GM12878 (cell line): ENCODE measurements at regions not wholly inside any gene's neighbourhood (a gene's known extent, or its start where the extent isn't known, plus 50 kb on each side); places are given as distances from the start of the nearest gene placed in this dataset.

Experiments used
- ATAC-seq: fragments of 200-7000 bp; cut with Tn5 transposase; 3 replicates; pipeline ENCODE4 v1.9.1; 2020; ENCODE audit warnings: mild to moderate bottlenecking, moderate library complexity
- BruUV-seq: library from RNA; stranded (reverse); fragments of 400-500 nt; replicated peaks from 2 replicates; lab custom pipeline; 2021; lab: Mats Ljungman, UMichigan
- CTCF ChIA-PET: fragments of 300-600 bp; sonication (Branson Sonifier 250); formaldehyde crosslinking; extraction: SDS; loops from one replicate; lab custom pipeline; 2021; ENCODE audit warnings: inconsistent platforms; lab: Yijun Ruan, JAX
- POLR2A ChIA-PET: fragments of 350-600 bp; formaldehyde crosslinking; extraction: SDS; loops from one replicate; lab custom pipeline; 2021; ENCODE audit warnings: inconsistent platforms; lab: Charles Lee
- RAD21 ChIA-PET: fragments of 300-600 bp; sonication (Branson Sonifier 250); formaldehyde crosslinking; loops from one replicate; lab custom pipeline; 2023; ENCODE audit warnings: antibody characterized with exemption; ENCODE audit not compliant: unreplicated experiment; lab: Charles Lee
- SMC1A ChIA-PET: fragments of 300-600 bp; sonication (Branson Sonifier 250); formaldehyde crosslinking; loops from one replicate; lab custom pipeline; 2023; ENCODE audit not compliant: unreplicated experiment, uncharacterized antibody; lab: Charles Lee
- DNase-seq: peaks from one replicate; pipeline ENCODE4 v3.0.0-alpha.2; 2011; ENCODE audit warnings: low read depth, low spot score
- FAIRE-seq: peaks from 3 replicates; lab custom pipeline; 2011; peaks lifted over from hg19 to GRCh38; lab: Jason Lieb, UNC
- H2AFZ ChIP-seq: 2 replicates; pipeline ENCODE4 v1.6.0; 2011; ENCODE audit warnings: low read depth, low read length, control low read depth; ENCODE audit not compliant: control insufficient read depth
- H3K27ac ChIP-seq: 2 replicates; pipeline ENCODE4 v1.5.1; 2011; ENCODE audit warnings: control low read depth; ENCODE audit not compliant: control insufficient read depth, insufficient read depth
- H3K27me3 ChIP-seq, 2 experiments: replicated peaks in 1 of 2; 2 replicates each; pipeline versions ENCODE4 v1.6.0 to v1.6.1; 2011; ENCODE audit warnings: low read length in 1 of 2; ENCODE audit not compliant: control insufficient read depth in 2 of 2, insufficient read depth in 2 of 2
- H3K36me3 ChIP-seq, 2 experiments: 2 replicates each; pipeline ENCODE4 v1.5.1; 2011; ENCODE audit warnings: low read length in 1 of 2; ENCODE audit not compliant: control insufficient read depth in 2 of 2, insufficient read depth in 2 of 2
- H3K4me1 ChIP-seq: 2 replicates; pipeline ENCODE4 v1.6.1; 2011; ENCODE audit warnings: mild to moderate bottlenecking, low read length, moderate library complexity, mixed read lengths; ENCODE audit not compliant: control insufficient read depth, insufficient read depth
- H3K4me2 ChIP-seq: 2 replicates; pipeline ENCODE4 v1.6.0; 2011; ENCODE audit warnings: control low read depth; ENCODE audit not compliant: control insufficient read depth, insufficient read depth
- H3K4me3 ChIP-seq: fragments of 200-600 bp; sonication (generic); 2 replicates; pipeline ENCODE4 v1.5.1; 2016
- H3K79me2 ChIP-seq: 2 replicates; pipeline ENCODE4 v1.6.0; 2011; ENCODE audit warnings: low read length; ENCODE audit not compliant: control insufficient read depth, insufficient read depth
- H3K9ac ChIP-seq: 2 replicates; pipeline ENCODE4 v1.8.0; 2011; ENCODE audit warnings: low read length, control low read depth, mixed read lengths; ENCODE audit not compliant: control insufficient read depth, insufficient read depth
- H3K9me3 ChIP-seq: replicated peaks from 3 replicates; pipeline ENCODE4 v1.5.1; 2011; ENCODE audit warnings: mild to moderate bottlenecking, low read length; ENCODE audit not compliant: control insufficient read depth, insufficient read depth
- H4K20me1 ChIP-seq: 2 replicates; pipeline ENCODE4 v1.6.0; 2011; ENCODE audit not compliant: control insufficient read depth, insufficient read depth
- HDAC2 ChIP-seq: fragments of 200-600 bp; sonication (generic); IDR thresholded peaks from 2 replicates; pipeline ENCODE4 v1.6.1; 2017
- JUNB ChIP-seq: IDR thresholded peaks from 2 replicates; pipeline ENCODE4 v1.6.1; 2016; ENCODE audit warnings: antibody characterized with exemption, mild to moderate bottlenecking
- MTA3 ChIP-seq: IDR thresholded peaks from 2 replicates; pipeline ENCODE4 v1.6.1; 2012; ENCODE audit warnings: low read length, inconsistent platforms, borderline replicate concordance
- NFYB ChIP-seq: IDR thresholded peaks from 2 replicates; pipeline ENCODE4 v1.6.1; 2011; ENCODE audit warnings: low read depth, mild to moderate bottlenecking, low read length, improper control_type of control experiment, moderate library complexity; ENCODE audit not compliant: insufficient read depth
- POLR2A ChIP-seq: IDR thresholded peaks from 2 replicates; pipeline ENCODE4 v1.6.1; 2011; ENCODE audit warnings: low read depth, mild to moderate bottlenecking, low read length
- POLR2AphosphoS5 ChIP-seq: IDR thresholded peaks from 2 replicates; pipeline ENCODE4 v1.6.1; 2011; ENCODE audit warnings: mild to moderate bottlenecking, low read length, inconsistent platforms
- RELA ChIP-seq: fragments of 450-650 bp; IDR thresholded peaks from 2 replicates; pipeline ENCODE4 v1.8.0; 2014; ENCODE audit warnings: borderline replicate concordance; ENCODE audit not compliant: partially characterized antibody
- RFX5 ChIP-seq: IDR thresholded peaks from 2 replicates; pipeline ENCODE4 v1.6.1; 2011; ENCODE audit warnings: low read depth, low read length, improper control_type of control experiment
- SMAD5 ChIP-seq: IDR thresholded peaks from 2 replicates; pipeline ENCODE4 v1.6.1; 2016; ENCODE audit warnings: antibody characterized with exemption, low read depth
- WRNIP1 ChIP-seq: IDR thresholded peaks from 2 replicates; pipeline ENCODE4 v1.6.1; 2011; ENCODE audit warnings: low read depth, low read length, improper control_type of control experiment, borderline replicate concordance
- ZNF217 ChIP-seq: fragments of 450-650 bp; IDR thresholded peaks from 2 replicates; pipeline ENCODE4 v1.6.1; 2017; ENCODE audit warnings: antibody characterized with exemption, mild to moderate bottlenecking
- WGBS: methylation state at CpG from one replicate; pipeline ENCODE4 v1.1.6; 2016; ENCODE audit warnings: low lambda C conversion rate; ENCODE audit not compliant: insufficient replicate concordance, insufficient coverage; ENCODE audit errors: missing lambda C conversion rate; 5-methylcytosine and 5-hydroxymethylcytosine counted together
- in situ Hi-C: fragments of 300-500 bp; cut with MboI; formaldehyde crosslinking; loops from 9 replicates; pipeline ENCODE4 v1.14.3; 2018; ENCODE audit warnings: mixed read lengths
- intact Hi-C: fragments of 100-400 bp; cut with micrococcal nuclease; formaldehyde crosslinking; loops from one replicate; pipeline ENCODE4 v1.14.2; 2022; ENCODE audit not compliant: unreplicated experiment
- TF ChIP-seq, protein P1 (sequence below): fragments of 450-650 bp; IDR thresholded peaks from 2 replicates; pipeline ENCODE4 v1.6.1; 2018; ENCODE audit warnings: borderline replicate concordance, mild to moderate bottlenecking; ENCODE audit not compliant: partially characterized antibody
- TF ChIP-seq, protein P2 (sequence below): IDR thresholded peaks from 2 replicates; pipeline ENCODE4 v1.6.1; 2011; ENCODE audit warnings: borderline replicate concordance, low read depth, mild to moderate bottlenecking, moderate library complexity, mixed read lengths, low read length; ENCODE audit not compliant: insufficient read depth; ENCODE audit errors: extremely low read length
- TF ChIP-seq, protein P3 (sequence below): fragments of 450-650 bp; formaldehyde crosslinking; IDR thresholded peaks from 2 replicates; pipeline ENCODE4 v1.4.0; 2020; ENCODE audit warnings: mild to moderate bottlenecking, moderate library complexity

DNA sequence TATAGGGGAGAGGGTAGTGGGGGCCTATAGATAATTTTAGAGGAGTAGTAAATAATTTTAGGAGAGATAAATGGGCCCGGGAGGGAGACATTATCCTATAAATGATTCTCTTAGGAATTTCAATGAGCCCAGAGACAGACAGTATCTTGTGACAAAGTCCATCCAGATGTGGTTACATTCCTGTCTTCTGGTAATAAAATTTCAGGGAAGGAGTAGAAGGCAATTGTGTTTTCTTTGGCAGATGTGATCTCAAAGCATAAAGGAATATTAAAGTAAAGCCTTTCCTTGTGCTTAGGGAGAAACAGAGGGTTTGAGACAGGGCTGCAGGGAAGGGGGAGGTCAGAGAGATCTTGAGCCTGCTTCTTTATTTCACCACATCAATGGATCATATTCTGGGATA is 979.8 kb upstream of the GJE1 start (continued):
- TF ChIP-seq, protein P1, sequence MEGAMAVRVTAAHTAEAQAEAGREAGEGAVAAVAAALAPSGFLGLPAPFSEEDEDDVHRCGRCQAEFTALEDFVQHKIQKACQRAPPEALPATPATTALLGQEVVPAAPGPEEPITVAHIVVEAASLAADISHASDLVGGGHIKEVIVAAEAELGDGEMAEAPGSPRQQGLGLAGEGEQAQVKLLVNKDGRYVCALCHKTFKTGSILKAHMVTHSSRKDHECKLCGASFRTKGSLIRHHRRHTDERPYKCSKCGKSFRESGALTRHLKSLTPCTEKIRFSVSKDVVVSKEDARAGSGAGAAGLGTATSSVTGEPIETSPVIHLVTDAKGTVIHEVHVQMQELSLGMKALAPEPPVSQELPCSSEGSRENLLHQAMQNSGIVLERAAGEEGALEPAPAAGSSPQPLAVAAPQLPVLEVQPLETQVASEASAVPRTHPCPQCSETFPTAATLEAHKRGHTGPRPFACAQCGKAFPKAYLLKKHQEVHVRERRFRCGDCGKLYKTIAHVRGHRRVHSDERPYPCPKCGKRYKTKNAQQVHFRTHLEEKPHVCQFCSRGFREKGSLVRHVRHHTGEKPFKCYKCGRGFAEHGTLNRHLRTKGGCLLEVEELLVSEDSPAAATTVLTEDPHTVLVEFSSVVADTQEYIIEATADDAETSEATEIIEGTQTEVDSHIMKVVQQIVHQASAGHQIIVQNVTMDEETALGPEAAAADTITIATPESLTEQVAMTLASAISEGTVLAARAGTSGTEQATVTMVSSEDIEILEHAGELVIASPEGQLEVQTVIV: no peak
- TF ChIP-seq POLR2A: no peak
- no peak for TF ChIP-seq ZNF217
- TF ChIP-seq NFYB: no peak
- TF ChIP-seq, all 136 proteins: peak for 0

DNA sequence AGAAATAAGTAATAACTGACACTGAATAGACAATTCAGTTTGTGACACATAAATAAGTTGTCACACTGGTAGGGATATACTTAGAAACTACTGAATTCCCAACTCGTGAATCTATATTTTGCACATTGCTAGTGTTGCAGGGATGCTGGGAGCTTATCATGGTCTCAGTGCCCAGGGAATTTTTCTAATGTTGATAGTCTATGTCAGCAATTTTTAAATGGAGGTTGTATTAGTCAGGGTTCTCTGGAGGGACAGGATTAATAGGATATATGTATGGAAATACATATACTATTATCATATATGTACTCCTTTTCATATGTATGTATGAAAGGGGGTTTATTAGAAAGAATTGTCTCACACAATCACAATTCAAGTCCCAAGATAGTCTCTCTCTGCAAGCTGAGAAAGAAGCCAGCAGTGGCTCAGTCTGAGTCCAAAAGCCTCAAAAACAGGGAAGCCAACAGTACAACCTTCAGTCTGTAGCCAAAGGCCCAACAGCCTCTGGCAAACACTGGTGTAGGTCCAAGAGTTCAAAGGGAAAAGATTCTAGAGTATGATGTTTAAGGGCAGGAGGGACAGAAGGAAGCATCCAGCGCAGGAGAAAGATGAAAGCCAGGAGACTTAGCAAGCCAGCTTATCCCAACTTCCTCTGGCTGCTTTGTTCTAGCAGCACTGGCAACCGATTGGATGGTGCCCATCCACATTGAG is 980.9 kb upstream of the GJE1 start:
- ChIA-PET RAD21 (no interaction called here), POLR2A (no interaction called here), SMC1A (interaction anchor here (1.5 kb wide), 1 partner anchor 16 kb away, joined by 4 read pairs; no protein-coding TSS in a partner anchor), CTCF (no interaction called here)
- no peak overlapping the region for H2AFZ ChIP-seq
- no TSS peak for BruUV-seq
- ATAC-seq (no peak), DNase-seq (no peak), FAIRE-seq (no peak)
- H3K4me3 ChIP-seq: no peak overlapping the region
- peaks cover 2% of the 10 kb centered on the region; the same call in 2 of the 3 replicates for H3K9me3 ChIP-seq
- no peaks in the 10 kb centered on the region for H3K27me3 ChIP-seq
- H4K20me1 ChIP-seq: no peaks in the 10 kb centered on the region
- no peaks in the 10 kb centered on the region for H3K79me2 ChIP-seq
- WGBS: 8% methylated on average over 3 of the region's 3 CpGs
- H3K27ac ChIP-seq: no peak overlapping the region
- in situ Hi-C loops: no loop called here
- no peaks in the 10 kb centered on the region for H3K4me1 ChIP-seq
- intact Hi-C loops: loop anchor here (10.0 kb wide), 1 partner anchor 413 kb away; no protein-coding TSS in a partner anchor
- no peak overlapping the region for H3K9ac ChIP-seq
- no peaks in the 10 kb centered on the region for H3K36me3 ChIP-seq
- no peak overlapping the region for H3K4me2 ChIP-seq
- TF ChIP-seq RFX5 (no peak), RELA (no peak), MTA3 (no peak), SMAD5 (no peak), HDAC2 (no peak), JUNB (no peak), WRNIP1 (no peak), POLR2AphosphoS5 (no peak)
- TF ChIP-seq, protein P2, sequence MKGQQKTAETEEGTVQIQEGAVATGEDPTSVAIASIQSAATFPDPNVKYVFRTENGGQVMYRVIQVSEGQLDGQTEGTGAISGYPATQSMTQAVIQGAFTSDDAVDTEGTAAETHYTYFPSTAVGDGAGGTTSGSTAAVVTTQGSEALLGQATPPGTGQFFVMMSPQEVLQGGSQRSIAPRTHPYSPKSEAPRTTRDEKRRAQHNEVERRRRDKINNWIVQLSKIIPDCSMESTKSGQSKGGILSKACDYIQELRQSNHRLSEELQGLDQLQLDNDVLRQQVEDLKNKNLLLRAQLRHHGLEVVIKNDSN: no peak
- TF ChIP-seq, protein P3, sequence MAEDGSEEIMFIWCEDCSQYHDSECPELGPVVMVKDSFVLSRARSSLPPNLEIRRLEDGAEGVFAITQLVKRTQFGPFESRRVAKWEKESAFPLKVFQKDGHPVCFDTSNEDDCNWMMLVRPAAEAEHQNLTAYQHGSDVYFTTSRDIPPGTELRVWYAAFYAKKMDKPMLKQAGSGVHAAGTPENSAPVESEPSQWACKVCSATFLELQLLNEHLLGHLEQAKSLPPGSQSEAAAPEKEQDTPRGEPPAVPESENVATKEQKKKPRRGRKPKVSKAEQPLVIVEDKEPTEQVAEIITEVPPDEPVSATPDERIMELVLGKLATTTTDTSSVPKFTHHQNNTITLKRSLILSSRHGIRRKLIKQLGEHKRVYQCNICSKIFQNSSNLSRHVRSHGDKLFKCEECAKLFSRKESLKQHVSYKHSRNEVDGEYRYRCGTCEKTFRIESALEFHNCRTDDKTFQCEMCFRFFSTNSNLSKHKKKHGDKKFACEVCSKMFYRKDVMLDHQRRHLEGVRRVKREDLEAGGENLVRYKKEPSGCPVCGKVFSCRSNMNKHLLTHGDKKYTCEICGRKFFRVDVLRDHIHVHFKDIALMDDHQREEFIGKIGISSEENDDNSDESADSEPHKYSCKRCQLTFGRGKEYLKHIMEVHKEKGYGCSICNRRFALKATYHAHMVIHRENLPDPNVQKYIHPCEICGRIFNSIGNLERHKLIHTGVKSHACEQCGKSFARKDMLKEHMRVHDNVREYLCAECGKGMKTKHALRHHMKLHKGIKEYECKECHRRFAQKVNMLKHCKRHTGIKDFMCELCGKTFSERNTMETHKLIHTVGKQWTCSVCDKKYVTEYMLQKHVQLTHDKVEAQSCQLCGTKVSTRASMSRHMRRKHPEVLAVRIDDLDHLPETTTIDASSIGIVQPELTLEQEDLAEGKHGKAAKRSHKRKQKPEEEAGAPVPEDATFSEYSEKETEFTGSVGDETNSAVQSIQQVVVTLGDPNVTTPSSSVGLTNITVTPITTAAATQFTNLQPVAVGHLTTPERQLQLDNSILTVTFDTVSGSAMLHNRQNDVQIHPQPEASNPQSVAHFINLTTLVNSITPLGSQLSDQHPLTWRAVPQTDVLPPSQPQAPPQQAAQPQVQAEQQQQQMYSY: no peak
